RCC 7860 (cell line): ENCODE measurements at regions not wholly inside any gene's neighbourhood (a gene's known extent, or its start where the extent isn't known, plus 50 kb on each side); places are given as distances from the start of the nearest gene placed in this dataset.

Source experiments
- DNase-seq: peaks from one replicate; pipeline ENCODE4 v3.0.0-alpha.2; 2015; ENCODE audit warnings: low spot score
- FAIRE-seq: peaks from 2 replicates; lab custom pipeline; 2012; peaks lifted over from hg19 to GRCh38; lab: Jason Lieb, UNC

- FAIRE-seq: no peak
- no peak for DNase-seq
These were observed 222.2 kb upstream of the TMEM161B start for GRCh38 chr5:88490874-88491273.

GRCh38 chr5:88489364-88489763 is 220.7 kb upstream of the TMEM161B start:
- FAIRE-seq (no peak), DNase-seq (no peak)

- no peak for FAIRE-seq
These were observed 219.9 kb upstream of the TMEM161B start for GRCh38 chr5:88488561-88488960.

GRCh38 chr5:88488130-88488529 is 219.5 kb upstream of the TMEM161B start:
- no peak for FAIRE-seq

More at GRCh38 chr5:88488561-88488960, 219.9 kb upstream of the TMEM161B start:
- no peak for DNase-seq

GRCh38 chr5:88487066-88487465 is 218.4 kb upstream of the TMEM161B start:
- no peak for FAIRE-seq
- no peak for DNase-seq

More at GRCh38 chr5:88488130-88488529, 219.5 kb upstream of the TMEM161B start:
- DNase-seq: no peak

GRCh38 chr5:88486431-88486830 is 217.8 kb upstream of the TMEM161B start:
- no peak for FAIRE-seq
- DNase-seq: no peak

GRCh38 chr5:88485531-88485930 is 216.9 kb upstream of the TMEM161B start:
- DNase-seq (no peak), FAIRE-seq (no peak)

- no peak for FAIRE-seq
- no peak for DNase-seq
These were observed 215.5 kb upstream of the TMEM161B start for GRCh38 chr5:88483964-88484672.

- no peak for FAIRE-seq
These were observed 212.3 kb upstream of the TMEM161B start for GRCh38 chr5:88480801-88481499.

GRCh38 chr5:88480245-88480644 is 211.6 kb upstream of the TMEM161B start:
- FAIRE-seq (no peak), DNase-seq (no peak)

More at GRCh38 chr5:88480801-88481499, 212.3 kb upstream of the TMEM161B start:
- no peak for DNase-seq

- no peak for DNase-seq
- no peak for FAIRE-seq
These were observed 205.9 kb upstream of the TMEM161B start for GRCh38 chr5:88474574-88474973.

GRCh38 chr5:88470745-88471144 is 202.1 kb upstream of the TMEM161B start:
- DNase-seq (no peak), FAIRE-seq (no peak)

- FAIRE-seq (no peak), DNase-seq (no peak)
These were observed 191.3 kb upstream of the TMEM161B start for GRCh38 chr5:88459971-88460370.

- FAIRE-seq: no peak
These were observed 184.2 kb upstream of the TMEM161B start for GRCh38 chr5:88452820-88453219.

GRCh38 chr5:88450239-88450638 is 181.6 kb upstream of the TMEM161B start:
- DNase-seq: no peak
- no peak for FAIRE-seq

More at GRCh38 chr5:88452820-88453219, 184.2 kb upstream of the TMEM161B start:
- no peak for DNase-seq

GRCh38 chr5:88438006-88438405 is 169.4 kb upstream of the TMEM161B start:
- FAIRE-seq: peak; percentile 88
- peak; percentile 78 for DNase-seq

- no peak for DNase-seq
- FAIRE-seq: no peak
These were observed 167.6 kb upstream of the TMEM161B start for GRCh38 chr5:88436290-88436689.

GRCh38 chr5:88428633-88429032 is 160.0 kb upstream of the TMEM161B start:
- FAIRE-seq: no peak
- DNase-seq: no peak

GRCh38 chr5:88426441-88426840 is 157.8 kb upstream of the TMEM161B start:
- FAIRE-seq (no peak), DNase-seq (no peak)

- FAIRE-seq: no peak
- DNase-seq: no peak
These were observed 156.5 kb upstream of the TMEM161B start for GRCh38 chr5:88425124-88425523.

- FAIRE-seq (no peak), DNase-seq (no peak)
These were observed 151.3 kb upstream of the TMEM161B start for GRCh38 chr5:88419931-88420330.

GRCh38 chr5:88407341-88407740 is 138.7 kb upstream of the TMEM161B start:
- DNase-seq: no peak
- no peak for FAIRE-seq
